K562 (cell line): ENCODE measurements at regions not wholly inside any gene's neighbourhood (a gene's known extent, or its start where the extent isn't known, plus 50 kb on each side); places are given as distances from the start of the nearest gene placed in this dataset.

Experiments
- BHLHE40 ChIP-seq: IDR thresholded peaks from 2 replicates; pipeline ENCODE4 v1.6.1; 2011; ENCODE audit warnings: low read length, improper control_type of control experiment
- CAMTA2 ChIP-seq: fragments of 250-450 bp; sonication (Bioruptor Pico); conservative IDR thresholded peaks from 2 replicates; pipeline ENCODE4 v1.5.1; 2022
- COPS2 ChIP-seq: fragments of 450-650 bp; conservative IDR thresholded peaks from 2 replicates; pipeline ENCODE4 v1.6.1; 2016; ENCODE audit warnings: mild to moderate bottlenecking, moderate library complexity
- ETV5 ChIP-seq: sonication (generic); formaldehyde crosslinking; IDR thresholded peaks from 2 replicates; pipeline ENCODE4 v1.4.0; 2020; ENCODE audit warnings: low read depth, mild to moderate bottlenecking, missing genetic modification reagents
- KDM1A ChIP-seq, 2 experiments: fragments of 450-650 bp; IDR thresholded peaks; 2 replicates each; pipeline ENCODE4 v1.6.1; 2016; ENCODE audit warnings: mild to moderate bottlenecking in 2 of 2
- KDM5B ChIP-seq: fragments of 200-600 bp; sonication (generic); IDR thresholded peaks from 2 replicates; pipeline ENCODE4 v1.6.1; 2012; ENCODE audit warnings: low read depth, mild to moderate bottlenecking, moderate library complexity, low read length, control low read depth, inconsistent platforms; ENCODE audit not compliant: insufficient replicate concordance
- MTA1 ChIP-seq: fragments of 450-650 bp; IDR thresholded peaks from 2 replicates; pipeline ENCODE4 v1.6.1; 2017; ENCODE audit warnings: borderline replicate concordance
- NCOA6 ChIP-seq: fragments of 450-650 bp; IDR thresholded peaks from 2 replicates; pipeline ENCODE4 v1.6.1; 2017; ENCODE audit warnings: mild to moderate bottlenecking
- NONO ChIP-seq, 2 experiments: fragments of 200-400 bp in 1 of 2; fragments of 450-650 bp in 1 of 2; formaldehyde crosslinking in 1 of 2; IDR thresholded peaks; 2 replicates each; pipeline ENCODE4 v1.6.1; 2017; ENCODE audit warnings: low read depth in 2 of 2, mild to moderate bottlenecking in 2 of 2, moderate library complexity in 2 of 2, low read length in 1 of 2
- NR3C1 ChIP-seq: sonication (generic); formaldehyde crosslinking; IDR thresholded peaks from 2 replicates; pipeline ENCODE4 v1.8.1; 2022; ENCODE audit warnings: missing genetic modification reagents
- POU5F1 ChIP-seq: fragments of 150-350 bp; IDR thresholded peaks from 2 replicates; pipeline ENCODE4 v1.6.1; 2014; ENCODE audit warnings: borderline replicate concordance, low read length, low read depth, mild to moderate bottlenecking; ENCODE audit not compliant: partially characterized antibody
- SP1 ChIP-seq: sonication (generic); formaldehyde crosslinking; IDR thresholded peaks from 2 replicates; pipeline ENCODE4 v1.8.1; 2022; ENCODE audit warnings: mild to moderate bottlenecking, missing genetic modification reagents
- SUPT5H ChIP-seq: fragments of 450-650 bp; IDR thresholded peaks from 2 replicates; pipeline ENCODE4 v1.6.1; 2016
- YBX1 ChIP-seq: fragments of 450-650 bp; IDR thresholded peaks from 2 replicates; pipeline ENCODE4 v1.7.1; 2016; ENCODE audit warnings: mild to moderate bottlenecking
- ZNF589 ChIP-seq: fragments of 200-800 bp; sonication (Bioruptor generic); IDR thresholded peaks from 2 replicates; pipeline ENCODE4 v1.6.1; 2016; ENCODE audit warnings: low read depth, missing genetic modification characterization, missing compliant biosample characterization
- TF ChIP-seq, protein P1 (sequence below): sonication (generic); formaldehyde crosslinking; IDR thresholded peaks from 2 replicates; pipeline ENCODE4 v1.8.1; 2023; ENCODE audit warnings: mild to moderate bottlenecking, missing genetic modification reagents
- TF ChIP-seq, protein P2 (sequence below): sonication (generic); formaldehyde crosslinking; IDR thresholded peaks from 2 replicates; pipeline ENCODE4 v1.8.0; 2023; ENCODE audit warnings: mild to moderate bottlenecking, missing genetic modification reagents
- TF ChIP-seq, protein P3 (sequence below): fragments of 250-450 bp; sonication (Bioruptor Pico); IDR thresholded peaks from 2 replicates; pipeline ENCODE4 v1.5.0; 2021; ENCODE audit warnings: mild to moderate bottlenecking, borderline replicate concordance
- TF ChIP-seq, protein P4 (sequence below): fragments of 200-400 bp; formaldehyde crosslinking; IDR thresholded peaks from 2 replicates; pipeline ENCODE4 v1.6.1; 2017; ENCODE audit warnings: mild to moderate bottlenecking, low read depth, low read length, moderate library complexity
- TF ChIP-seq, protein P5 (sequence below): fragments of 250-450 bp; sonication (Bioruptor Pico); IDR thresholded peaks from 2 replicates; pipeline ENCODE4 v1.9.0; 2021; ENCODE audit warnings: mild to moderate bottlenecking

DNA sequence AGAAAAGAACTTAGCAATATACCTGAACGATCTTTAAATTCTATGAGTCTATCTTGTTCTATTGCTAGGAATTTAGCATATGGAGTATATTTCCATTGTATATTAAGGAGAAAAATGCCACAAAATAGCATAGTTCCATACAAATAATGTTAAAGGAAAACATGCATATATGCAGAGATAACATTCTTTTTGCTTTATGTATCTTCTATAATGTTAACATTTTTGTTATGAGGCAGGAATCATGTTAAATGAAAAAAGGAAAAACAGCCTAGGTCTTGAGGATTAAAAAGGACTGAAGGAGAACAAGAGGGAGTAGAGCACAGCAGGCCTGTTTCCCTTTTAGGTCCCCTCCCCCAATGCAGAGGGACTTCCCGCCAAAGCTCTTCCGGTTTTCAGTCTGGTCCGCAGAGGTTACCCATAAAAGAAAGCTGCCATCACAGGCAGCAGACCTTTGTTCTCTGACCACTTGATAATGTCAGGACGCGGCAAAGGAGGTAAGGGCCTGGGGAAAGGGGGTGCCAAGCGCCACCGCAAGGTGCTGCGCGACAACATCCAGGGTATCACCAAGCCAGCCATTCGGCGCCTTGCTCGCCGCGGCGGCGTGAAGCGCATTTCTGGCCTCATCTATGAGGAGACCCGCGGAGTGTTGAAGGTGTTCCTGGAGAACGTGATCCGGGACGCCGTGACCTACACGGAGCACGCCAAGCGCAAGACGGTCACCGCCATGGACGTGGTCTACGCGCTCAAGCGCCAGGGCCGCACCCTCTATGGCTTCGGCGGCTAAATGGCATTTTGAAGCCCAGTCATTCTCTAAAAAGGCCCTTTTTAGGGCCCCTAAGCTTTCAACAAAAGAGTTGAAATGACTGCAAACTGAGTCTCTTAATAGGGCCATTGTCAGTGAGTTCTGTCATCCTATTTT, 108.4 kb upstream of the PRSS16 start (continued):
- TF ChIP-seq ETV5 (CRISPR knock-in tag) (peak; percentile 88; the same call in 1 of the 2 replicates), MTA1 (no peak), SUPT5H (peak; percentile 95), NR3C1 (CRISPR knock-in tag) (no peak), KDM5B (peak; percentile 98), NONO (IDR thresholded peaks at IDR 0.05; ENCODE audit: low read depth in 2 of 2, low read length in 1 of 2) (peak; percentile 10 to 43; a peak in 1 of 4 replicates), NCOA6 (0 out of 2 replicates have a peak, but pooled peaks have one; percentile 22), CAMTA2 (CRISPR knock-in tag) (peak; percentile 80; the same call in 1 of the 2 replicates), ZNF589 (CRISPR knock-in tag) (no peak), BHLHE40 (peak; percentile 40; the same call in 1 of the 2 replicates), YBX1 (no peak), SP1 (peak; percentile 82; the same call in 1 of the 2 replicates), KDM1A (IDR thresholded peaks at IDR 0.05) (no peak; a peak in 1 of 4 replicates), COPS2 (no peak), POU5F1 (peak; percentile 3)
- TF ChIP-seq, protein P1, sequence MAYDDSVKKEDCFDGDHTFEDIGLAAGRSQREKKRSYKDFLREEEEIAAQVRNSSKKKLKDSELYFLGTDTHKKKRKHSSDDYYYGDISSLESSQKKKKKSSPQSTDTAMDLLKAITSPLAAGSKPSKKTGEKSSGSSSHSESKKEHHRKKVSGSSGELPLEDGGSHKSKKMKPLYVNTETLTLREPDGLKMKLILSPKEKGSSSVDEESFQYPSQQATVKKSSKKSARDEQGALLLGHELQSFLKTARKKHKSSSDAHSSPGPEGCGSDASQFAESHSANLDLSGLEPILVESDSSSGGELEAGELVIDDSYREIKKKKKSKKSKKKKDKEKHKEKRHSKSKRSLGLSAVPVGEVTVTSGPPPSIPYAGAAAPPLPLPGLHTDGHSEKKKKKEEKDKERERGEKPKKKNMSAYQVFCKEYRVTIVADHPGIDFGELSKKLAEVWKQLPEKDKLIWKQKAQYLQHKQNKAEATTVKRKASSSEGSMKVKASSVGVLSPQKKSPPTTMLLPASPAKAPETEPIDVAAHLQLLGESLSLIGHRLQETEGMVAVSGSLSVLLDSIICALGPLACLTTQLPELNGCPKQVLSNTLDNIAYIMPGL = peak; percentile 75; the same call in 1 of the 2 replicates
- TF ChIP-seq, protein P2, sequence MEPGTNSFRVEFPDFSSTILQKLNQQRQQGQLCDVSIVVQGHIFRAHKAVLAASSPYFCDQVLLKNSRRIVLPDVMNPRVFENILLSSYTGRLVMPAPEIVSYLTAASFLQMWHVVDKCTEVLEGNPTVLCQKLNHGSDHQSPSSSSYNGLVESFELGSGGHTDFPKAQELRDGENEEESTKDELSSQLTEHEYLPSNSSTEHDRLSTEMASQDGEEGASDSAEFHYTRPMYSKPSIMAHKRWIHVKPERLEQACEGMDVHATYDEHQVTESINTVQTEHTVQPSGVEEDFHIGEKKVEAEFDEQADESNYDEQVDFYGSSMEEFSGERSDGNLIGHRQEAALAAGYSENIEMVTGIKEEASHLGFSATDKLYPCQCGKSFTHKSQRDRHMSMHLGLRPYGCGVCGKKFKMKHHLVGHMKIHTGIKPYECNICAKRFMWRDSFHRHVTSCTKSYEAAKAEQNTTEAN (CRISPR knock-in tag) = no peak; the same call in none of the 2 replicates
- TF ChIP-seq, protein P3, sequence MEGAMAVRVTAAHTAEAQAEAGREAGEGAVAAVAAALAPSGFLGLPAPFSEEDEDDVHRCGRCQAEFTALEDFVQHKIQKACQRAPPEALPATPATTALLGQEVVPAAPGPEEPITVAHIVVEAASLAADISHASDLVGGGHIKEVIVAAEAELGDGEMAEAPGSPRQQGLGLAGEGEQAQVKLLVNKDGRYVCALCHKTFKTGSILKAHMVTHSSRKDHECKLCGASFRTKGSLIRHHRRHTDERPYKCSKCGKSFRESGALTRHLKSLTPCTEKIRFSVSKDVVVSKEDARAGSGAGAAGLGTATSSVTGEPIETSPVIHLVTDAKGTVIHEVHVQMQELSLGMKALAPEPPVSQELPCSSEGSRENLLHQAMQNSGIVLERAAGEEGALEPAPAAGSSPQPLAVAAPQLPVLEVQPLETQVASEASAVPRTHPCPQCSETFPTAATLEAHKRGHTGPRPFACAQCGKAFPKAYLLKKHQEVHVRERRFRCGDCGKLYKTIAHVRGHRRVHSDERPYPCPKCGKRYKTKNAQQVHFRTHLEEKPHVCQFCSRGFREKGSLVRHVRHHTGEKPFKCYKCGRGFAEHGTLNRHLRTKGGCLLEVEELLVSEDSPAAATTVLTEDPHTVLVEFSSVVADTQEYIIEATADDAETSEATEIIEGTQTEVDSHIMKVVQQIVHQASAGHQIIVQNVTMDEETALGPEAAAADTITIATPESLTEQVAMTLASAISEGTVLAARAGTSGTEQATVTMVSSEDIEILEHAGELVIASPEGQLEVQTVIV = no peak; the same call in 1 of the 2 replicates
- TF ChIP-seq, protein P4, sequence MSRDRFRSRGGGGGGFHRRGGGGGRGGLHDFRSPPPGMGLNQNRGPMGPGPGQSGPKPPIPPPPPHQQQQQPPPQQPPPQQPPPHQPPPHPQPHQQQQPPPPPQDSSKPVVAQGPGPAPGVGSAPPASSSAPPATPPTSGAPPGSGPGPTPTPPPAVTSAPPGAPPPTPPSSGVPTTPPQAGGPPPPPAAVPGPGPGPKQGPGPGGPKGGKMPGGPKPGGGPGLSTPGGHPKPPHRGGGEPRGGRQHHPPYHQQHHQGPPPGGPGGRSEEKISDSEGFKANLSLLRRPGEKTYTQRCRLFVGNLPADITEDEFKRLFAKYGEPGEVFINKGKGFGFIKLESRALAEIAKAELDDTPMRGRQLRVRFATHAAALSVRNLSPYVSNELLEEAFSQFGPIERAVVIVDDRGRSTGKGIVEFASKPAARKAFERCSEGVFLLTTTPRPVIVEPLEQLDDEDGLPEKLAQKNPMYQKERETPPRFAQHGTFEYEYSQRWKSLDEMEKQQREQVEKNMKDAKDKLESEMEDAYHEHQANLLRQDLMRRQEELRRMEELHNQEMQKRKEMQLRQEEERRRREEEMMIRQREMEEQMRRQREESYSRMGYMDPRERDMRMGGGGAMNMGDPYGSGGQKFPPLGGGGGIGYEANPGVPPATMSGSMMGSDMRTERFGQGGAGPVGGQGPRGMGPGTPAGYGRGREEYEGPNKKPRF = no peak
- TF ChIP-seq, protein P5, sequence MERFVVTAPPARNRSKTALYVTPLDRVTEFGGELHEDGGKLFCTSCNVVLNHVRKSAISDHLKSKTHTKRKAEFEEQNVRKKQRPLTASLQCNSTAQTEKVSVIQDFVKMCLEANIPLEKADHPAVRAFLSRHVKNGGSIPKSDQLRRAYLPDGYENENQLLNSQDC (CRISPR knock-in tag) = peak; percentile 88
